Vagina (tissue), 2 donors: ENCODE measurements at regions not wholly inside any gene's neighbourhood (a gene's known extent, or its start where the extent isn't known, plus 50 kb on each side); places are given as distances from the start of the nearest gene placed in this dataset.

ENCODE experiments used
- DNase-seq, 2 donors: peaks; one replicate each; pipeline ENCODE4 v3.0.0-alpha.2; 2017; ENCODE audit errors: extremely low spot score in 2 of 2
- H3K27ac ChIP-seq: fragments of 200-600 bp; sonication (generic); one replicate; pipeline ENCODE4 v1.5.1; 2019
- H3K27me3 ChIP-seq: fragments of 200-600 bp; sonication (generic); one replicate; pipeline ENCODE4 v1.5.1; 2019
- H3K36me3 ChIP-seq, 2 donors: fragments of 200-600 bp; sonication (generic); one replicate each; pipeline ENCODE4 v1.5.1; 2017 to 2019
- H3K4me1 ChIP-seq: fragments of 200-600 bp; sonication (generic); one replicate; pipeline ENCODE4 v1.5.1; 2019
- H3K4me3 ChIP-seq, 2 donors: fragments of 200-600 bp; sonication (generic); 1 replicate in 1 of 2; 2 replicates in 1 of 2; pipeline ENCODE4 v1.5.1; 2016 to 2019
- H3K9me3 ChIP-seq: fragments of 200-600 bp; sonication (generic); one replicate; pipeline ENCODE4 v1.5.1; 2019
- CTCF ChIP-seq, 3 experiments: fragments of 450-650 bp in 2 of 3; fragments of 200-600 bp in 1 of 3; sonication (generic) in 1 of 3; IDR thresholded peaks; one replicate each; pipeline ENCODE4 v1.5.1; 2017 to 2019; ENCODE audit warnings: antibody characterized with exemption in 3 of 3, mild to moderate bottlenecking in 2 of 3, moderate library complexity in 2 of 3
- POLR2A ChIP-seq, 2 donors: fragments of 450-650 bp; IDR thresholded peaks; one replicate each; pipeline ENCODE4 v1.6.1; 2017; ENCODE audit warnings: antibody characterized with exemption in 2 of 2, mild to moderate bottlenecking in 2 of 2, moderate library complexity in 2 of 2
- POLR2AphosphoS5 ChIP-seq, 2 donors: sonication (generic); formaldehyde crosslinking; IDR thresholded peaks; one replicate each; pipeline ENCODE4 v1.9.0; 2017; ENCODE audit warnings: antibody characterized with exemption in 2 of 2, mild to moderate bottlenecking in 2 of 2, low read depth in 1 of 2; ENCODE audit not compliant: insufficient read depth in 1 of 2
- intact Hi-C: fragments of 100-400 bp; cut with DNase I; formaldehyde crosslinking; loops from one replicate; pipeline ENCODE4 v1.15.1; 2023

- no peak overlapping the region for H3K4me3 ChIP-seq
- no peaks in the 10 kb centered on the region for H3K36me3 ChIP-seq
- TF ChIP-seq POLR2A (IDR thresholded peaks at IDR 0.05) = no peak
- no peak for TF ChIP-seq CTCF (IDR thresholded peaks at IDR 0.05)
- TF ChIP-seq POLR2AphosphoS5 (IDR thresholded peaks at IDR 0.05; ENCODE audit: insufficient read depth in 1 of 2, low read depth in 1 of 2) = no peak
- no peak for DNase-seq
- intact Hi-C loops = no loop called here
- H3K4me1 ChIP-seq = no peaks in the 10 kb centered on the region
- H3K9me3 ChIP-seq = no peaks in the 10 kb centered on the region
- H3K27me3 ChIP-seq = no peaks in the 10 kb centered on the region
- no peak overlapping the region for H3K27ac ChIP-seq
Observed at GRCh38 chr3:10683106-10683505, 132.9 kb upstream of the SLC6A11 start.

- Histone ChIP-seq H3K27me3 (no peaks in the 10 kb centered on the region), H3K9me3 (no peaks in the 10 kb centered on the region), H3K36me3 (no peaks in the 10 kb centered on the region), H3K4me1 (no peaks in the 10 kb centered on the region), H3K27ac (no peak overlapping the region), H3K4me3 (no peak overlapping the region)
- DNase-seq = no peak
- TF ChIP-seq POLR2AphosphoS5 (IDR thresholded peaks at IDR 0.05; ENCODE audit: insufficient read depth in 1 of 2, low read depth in 1 of 2) (no peak), POLR2A (IDR thresholded peaks at IDR 0.05) (no peak), CTCF (IDR thresholded peaks at IDR 0.05) (no peak)
- intact Hi-C loops = no loop called here
Observed at GRCh38 chr3:10688126-10688525, 127.9 kb upstream of the SLC6A11 start.

- intact Hi-C loops = no loop called here
- no peaks in the 10 kb centered on the region for H3K9me3 ChIP-seq
- no peak overlapping the region for H3K4me3 ChIP-seq
- TF ChIP-seq POLR2A (IDR thresholded peaks at IDR 0.05) (no peak), CTCF (IDR thresholded peaks at IDR 0.05) (no peak), POLR2AphosphoS5 (IDR thresholded peaks at IDR 0.05; ENCODE audit: insufficient read depth in 1 of 2, low read depth in 1 of 2) (no peak)
- no peak for DNase-seq
- H3K36me3 ChIP-seq = no peaks in the 10 kb centered on the region
- no peak overlapping the region for H3K27ac ChIP-seq
- no peaks in the 10 kb centered on the region for H3K4me1 ChIP-seq
- H3K27me3 ChIP-seq = no peaks in the 10 kb centered on the region
Observed at GRCh38 chr3:10688548-10689172, 127.4 kb upstream of the SLC6A11 start.

GRCh38 chr3:10692039-10692622 is 123.9 kb upstream of the SLC6A11 start:
- H3K36me3 ChIP-seq = no peaks in the 10 kb centered on the region
- DNase-seq = no peak
- H3K4me1 ChIP-seq = no peaks in the 10 kb centered on the region
- H3K27me3 ChIP-seq = no peaks in the 10 kb centered on the region
- intact Hi-C loops = no loop called here
- TF ChIP-seq POLR2AphosphoS5 (IDR thresholded peaks at IDR 0.05; ENCODE audit: insufficient read depth in 1 of 2, low read depth in 1 of 2) = no peak
- no peak for TF ChIP-seq CTCF (IDR thresholded peaks at IDR 0.05)
- TF ChIP-seq POLR2A (IDR thresholded peaks at IDR 0.05) = no peak
- H3K4me3 ChIP-seq = no peak overlapping the region
- no peaks in the 10 kb centered on the region for H3K9me3 ChIP-seq
- no peak overlapping the region for H3K27ac ChIP-seq

GRCh38 chr3:10693457-10693856 is 122.6 kb upstream of the SLC6A11 start:
- intact Hi-C loops = no loop called here
- H3K27me3 ChIP-seq = no peaks in the 10 kb centered on the region

More at GRCh38 chr3:10693457-10693856, 122.6 kb upstream of the SLC6A11 start:
- no peaks in the 10 kb centered on the region for H3K9me3 ChIP-seq
- H3K36me3 ChIP-seq = no peaks in the 10 kb centered on the region
- H3K4me1 ChIP-seq = no peaks in the 10 kb centered on the region
- H3K27ac ChIP-seq = no peak overlapping the region
- TF ChIP-seq CTCF (IDR thresholded peaks at IDR 0.05) (no peak), POLR2A (IDR thresholded peaks at IDR 0.05) (no peak), POLR2AphosphoS5 (IDR thresholded peaks at IDR 0.05; ENCODE audit: insufficient read depth in 1 of 2, low read depth in 1 of 2) (no peak)
- H3K4me3 ChIP-seq = no peak overlapping the region
- DNase-seq = no peak
